Mucosa of rectum (tissue), 2 donors: ENCODE measurements at regions not wholly inside any gene's neighbourhood (a gene's known extent, or its start where the extent isn't known, plus 50 kb on each side); places are given as distances from the start of the nearest gene placed in this dataset.
"Not testable (repeated sequence)": the region's sequence is repeated elsewhere in the genome, so short reads cannot be mapped to it uniquely, and the experiment has no call there.

Source experiments
- H3K27ac ChIP-seq, 2 donors: one replicate each; pipeline ENCODE4 v1.7.0; 2013; ENCODE audit warnings: inconsistent platforms in 2 of 2, low read depth in 2 of 2, low read length in 2 of 2
- H3K27me3 ChIP-seq, 2 donors: one replicate each; pipeline ENCODE4 v1.7.0; 2013; ENCODE audit warnings: low read length in 2 of 2; ENCODE audit not compliant: control insufficient read depth in 2 of 2, insufficient read depth in 2 of 2
- H3K36me3 ChIP-seq, 2 donors: one replicate each; pipeline ENCODE4 v1.7.0; 2013; ENCODE audit warnings: low read length in 2 of 2; ENCODE audit not compliant: control insufficient read depth in 2 of 2, insufficient read depth in 2 of 2
- H3K4me1 ChIP-seq, 2 donors: one replicate each; pipeline ENCODE4 v1.7.0; 2013; ENCODE audit warnings: low read length in 2 of 2, mild to moderate bottlenecking in 1 of 2; ENCODE audit not compliant: control insufficient read depth in 2 of 2, insufficient read depth in 2 of 2
- H3K4me3 ChIP-seq, 2 donors: one replicate each; pipeline ENCODE4 v1.7.0; 2013; ENCODE audit warnings: low read length in 2 of 2
- H3K9ac ChIP-seq, 2 donors: one replicate each; pipeline ENCODE4 v1.7.0; 2013; ENCODE audit warnings: low read length in 2 of 2, low read depth in 1 of 2, mild to moderate bottlenecking in 1 of 2
- H3K9me3 ChIP-seq, 2 donors: one replicate each; pipeline ENCODE4 v1.7.0; 2013; ENCODE audit warnings: low read length in 2 of 2; ENCODE audit not compliant: control insufficient read depth in 2 of 2
- donor health status: healthy.
- donor health status: Normal muscosa, but diverticular disease.

- no peaks in the 10 kb centered on the region for H3K9me3 ChIP-seq
- H3K27ac ChIP-seq: no peak overlapping the region
- no peaks in the 10 kb centered on the region for H3K36me3 ChIP-seq
- no peak overlapping the region for H3K9ac ChIP-seq
- H3K27me3 ChIP-seq: no peaks in the 10 kb centered on the region
- no peaks in the 10 kb centered on the region for H3K4me1 ChIP-seq
- H3K4me3 ChIP-seq: no peak overlapping the region
These were observed 109.5 kb upstream of the TSC22D1 start for GRCh38 chr13:44685641-44686040.

GRCh38 chr13:44682416-44682815 lies 106.3 kb upstream of the TSC22D1 start:
- not testable (repeated sequence) for H3K27ac ChIP-seq, H3K27me3 ChIP-seq, H3K4me1 ChIP-seq, H3K9me3 ChIP-seq, H3K36me3 ChIP-seq, H3K4me3 ChIP-seq, H3K9ac ChIP-seq

DNA sequence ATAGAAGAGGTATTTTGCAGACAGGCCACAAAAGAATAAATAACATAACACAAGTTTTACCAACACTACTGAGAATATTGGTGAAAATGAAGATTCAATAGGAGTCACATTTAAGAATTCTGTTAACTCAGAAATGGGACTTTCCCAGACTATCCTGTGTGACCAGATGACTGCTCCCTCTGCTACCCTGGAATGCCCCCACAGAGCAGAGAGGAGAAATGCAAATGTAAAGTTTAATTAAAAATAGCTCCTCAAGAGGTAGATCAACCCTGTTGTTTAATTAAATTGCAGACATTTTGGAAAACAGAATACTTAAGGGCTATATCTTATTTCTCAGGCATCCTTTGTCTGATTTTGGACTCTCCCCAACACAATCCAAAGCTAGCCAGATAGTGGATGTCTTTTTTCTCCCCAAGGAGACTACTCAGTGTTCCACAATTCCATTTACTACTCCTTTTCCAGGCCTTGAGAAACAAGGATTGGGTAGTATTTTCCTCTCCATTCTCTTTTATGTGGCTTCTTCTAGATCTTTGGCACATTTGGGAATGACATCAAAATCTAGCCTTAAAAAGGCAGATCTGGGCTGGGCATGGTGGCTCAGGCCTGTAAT lies 104.7 kb upstream of the TSC22D1 start:
- Histone ChIP-seq H3K27me3 (no peaks in the 10 kb centered on the region), H3K9me3 (no peaks in the 10 kb centered on the region)

GRCh38 chr13:44679597-44679996 lies 103.5 kb upstream of the TSC22D1 start:
- Histone ChIP-seq H3K27me3 (no peaks in the 10 kb centered on the region), H3K27ac (no peak overlapping the region), H3K9me3 (no peaks in the 10 kb centered on the region), H3K4me3 (no peak overlapping the region), H3K36me3 (no peaks in the 10 kb centered on the region), H3K9ac (no peak overlapping the region), H3K4me1 (no peaks in the 10 kb centered on the region)

More for the DNA sequence above, 104.7 kb upstream of the TSC22D1 start:
- Histone ChIP-seq H3K27ac (no peak overlapping the region), H3K4me1 (no peaks in the 10 kb centered on the region), H3K4me3 (no peak overlapping the region), H3K36me3 (no peaks in the 10 kb centered on the region), H3K9ac (no peak overlapping the region)

DNA sequence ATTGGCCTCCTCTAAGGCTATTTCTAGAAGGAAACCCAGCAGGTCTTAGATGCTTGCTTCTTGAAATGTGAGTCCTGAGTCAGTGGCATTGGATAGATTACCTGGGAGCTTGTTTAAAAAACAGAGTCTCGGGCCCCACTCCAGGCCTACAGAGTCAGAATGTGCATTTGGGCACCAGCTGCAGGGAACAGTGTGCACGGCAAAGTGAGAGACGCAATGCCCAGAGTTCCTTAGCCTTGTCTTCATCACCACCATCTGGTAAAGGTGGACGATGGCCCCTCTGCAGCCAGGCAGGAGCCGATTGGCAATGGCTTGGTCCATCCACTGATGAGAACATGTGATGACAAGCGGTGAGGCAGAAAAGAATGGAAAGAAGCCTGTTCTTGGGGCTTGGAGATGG lies 102.1 kb upstream of the TSC22D1 start:
- no peak overlapping the region for H3K4me3 ChIP-seq
- no peaks in the 10 kb centered on the region for H3K27me3 ChIP-seq
- H3K4me1 ChIP-seq: no peaks in the 10 kb centered on the region
- no peak overlapping the region for H3K27ac ChIP-seq
- no peak overlapping the region for H3K9ac ChIP-seq
- H3K36me3 ChIP-seq: no peaks in the 10 kb centered on the region
- no peaks in the 10 kb centered on the region for H3K9me3 ChIP-seq

DNA sequence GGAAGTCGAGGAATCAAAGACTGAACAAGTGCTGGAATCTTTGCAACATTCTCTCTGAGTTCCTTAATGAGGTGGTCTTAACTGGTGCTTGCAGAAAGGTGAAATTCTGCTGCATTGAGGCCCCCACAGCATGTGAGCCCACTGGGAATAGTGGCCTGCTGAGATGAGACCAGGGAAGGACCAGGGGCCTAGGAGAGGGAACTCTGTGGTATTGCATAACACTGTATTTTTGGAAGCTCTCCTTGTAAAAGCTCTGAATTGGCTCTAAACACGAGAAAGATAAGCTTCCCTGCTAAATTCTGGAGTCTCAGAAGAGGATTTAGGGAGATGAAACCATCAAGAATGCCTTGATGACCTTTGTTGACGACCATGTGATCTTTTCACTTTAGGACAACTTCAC lies 100.4 kb upstream of the TSC22D1 start:
- Histone ChIP-seq H3K4me3 (no peak overlapping the region), H3K9me3 (no peaks in the 10 kb centered on the region), H3K27ac (no peak overlapping the region), H3K36me3 (no peaks in the 10 kb centered on the region), H3K9ac (no peak overlapping the region), H3K4me1 (no peaks in the 10 kb centered on the region), H3K27me3 (no peaks in the 10 kb centered on the region)

DNA sequence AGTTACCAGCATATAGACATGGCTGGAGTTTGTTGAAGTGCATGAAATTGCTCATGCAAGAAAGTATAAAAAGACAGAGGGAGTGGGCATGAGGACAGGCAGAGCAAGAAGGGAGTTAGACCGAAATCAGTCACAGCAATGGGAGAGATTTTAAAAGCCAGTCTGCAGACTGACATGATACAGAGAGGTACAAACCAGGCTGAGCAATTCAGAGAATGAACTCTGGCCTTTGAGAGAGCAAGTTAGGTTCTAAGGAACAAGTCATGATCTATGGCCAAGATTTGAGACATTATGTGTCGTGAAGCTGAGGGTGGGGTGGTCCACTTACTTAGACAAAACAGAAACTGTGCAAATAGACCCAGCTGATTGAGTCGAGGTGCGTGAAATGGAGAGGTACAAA lies 93.4 kb upstream of the TSC22D1 start:
- no peak overlapping the region for H3K27ac ChIP-seq
- H3K36me3 ChIP-seq: no peaks in the 10 kb centered on the region
- H3K9ac ChIP-seq: no peak overlapping the region
- no peaks in the 10 kb centered on the region for H3K27me3 ChIP-seq
- H3K4me3 ChIP-seq: no peak overlapping the region
- no peaks in the 10 kb centered on the region for H3K4me1 ChIP-seq
- no peaks in the 10 kb centered on the region for H3K9me3 ChIP-seq

DNA sequence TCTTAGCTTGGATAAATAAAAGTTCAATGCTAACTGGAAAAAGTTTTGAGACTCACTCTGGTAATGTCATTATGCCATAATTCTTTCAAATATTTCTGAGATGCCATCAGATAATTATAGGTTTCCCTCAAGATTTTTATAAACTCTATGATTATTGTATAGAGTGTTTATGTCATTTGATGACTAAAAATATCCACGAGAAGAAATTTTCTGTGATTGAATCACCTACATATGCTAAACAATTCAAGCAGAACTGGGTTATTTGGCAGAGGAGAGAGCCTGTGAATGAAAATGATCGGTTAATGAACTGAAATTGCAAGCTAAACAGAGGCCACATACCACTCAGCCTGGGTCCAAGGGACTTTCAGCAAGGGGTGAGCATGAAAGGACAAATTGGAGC lies 92.6 kb upstream of the TSC22D1 start:
- H3K4me1 ChIP-seq: no peaks in the 10 kb centered on the region
- no peaks in the 10 kb centered on the region for H3K9me3 ChIP-seq
- H3K9ac ChIP-seq: no peak overlapping the region
- H3K4me3 ChIP-seq: no peak overlapping the region
- H3K27me3 ChIP-seq: no peaks in the 10 kb centered on the region
- H3K27ac ChIP-seq: no peak overlapping the region
- no peaks in the 10 kb centered on the region for H3K36me3 ChIP-seq

DNA sequence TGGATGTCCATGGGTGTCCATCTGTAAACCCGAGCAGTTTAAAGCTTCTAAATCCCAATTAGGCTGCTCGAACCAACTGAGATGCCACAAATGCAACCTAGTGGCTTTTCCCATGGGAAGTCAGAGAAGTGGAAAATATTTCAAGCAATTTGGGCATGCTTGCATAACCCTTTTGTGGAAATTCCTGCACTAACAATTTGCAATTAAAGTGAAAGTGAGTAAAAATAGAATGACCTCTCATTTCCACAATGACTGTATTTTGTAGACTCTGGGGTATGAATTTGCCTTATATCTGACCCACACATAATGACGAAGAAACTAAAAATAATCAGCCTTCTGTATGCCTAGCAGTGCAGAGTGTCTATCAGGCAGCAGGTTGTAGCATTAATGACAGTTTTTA lies 91.8 kb upstream of the TSC22D1 start:
- Histone ChIP-seq H3K9ac (no peak overlapping the region), H3K4me1 (no peaks in the 10 kb centered on the region), H3K9me3 (no peaks in the 10 kb centered on the region), H3K27ac (no peak overlapping the region), H3K36me3 (no peaks in the 10 kb centered on the region), H3K4me3 (no peak overlapping the region), H3K27me3 (no peaks in the 10 kb centered on the region)

GRCh38 chr13:44666538-44666937 lies 90.4 kb upstream of the TSC22D1 start:
- not testable (repeated sequence) for H3K36me3 ChIP-seq, H3K27me3 ChIP-seq, H3K4me1 ChIP-seq, H3K9ac ChIP-seq, H3K9me3 ChIP-seq, H3K4me3 ChIP-seq, H3K27ac ChIP-seq

DNA sequence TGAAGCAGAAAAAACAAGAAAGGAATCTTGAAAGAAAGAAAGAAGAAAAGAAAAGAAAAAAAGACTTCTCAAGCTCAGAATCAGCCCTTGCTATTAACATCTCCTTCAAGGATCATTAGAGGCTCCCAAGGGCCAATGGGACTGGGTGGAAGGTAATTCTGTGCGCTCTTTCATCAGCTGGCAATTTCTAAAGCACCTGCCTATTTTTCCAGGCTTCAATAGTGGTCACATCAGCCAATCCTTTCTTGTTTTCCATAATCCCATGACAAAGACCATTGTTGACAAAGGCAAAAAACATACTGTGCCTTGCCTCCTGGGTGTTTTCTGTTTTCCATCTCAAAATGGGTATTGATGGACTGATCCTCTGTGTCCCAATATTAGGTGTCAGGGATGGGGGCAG lies 88.2 kb upstream of the TSC22D1 start:
- no peaks in the 10 kb centered on the region for H3K9me3 ChIP-seq
- no peaks in the 10 kb centered on the region for H3K4me1 ChIP-seq
- no peak overlapping the region for H3K4me3 ChIP-seq
- no peak overlapping the region for H3K27ac ChIP-seq
- H3K27me3 ChIP-seq: no peaks in the 10 kb centered on the region
- H3K36me3 ChIP-seq: no peaks in the 10 kb centered on the region
- no peak overlapping the region for H3K9ac ChIP-seq
